PC-9 (cell line): ENCODE measurements at regions not wholly inside any gene's neighbourhood (a gene's known extent, or its start where the extent isn't known, plus 50 kb on each side); places are given as distances from the start of the nearest gene placed in this dataset.

Experiments
- CTCF ChIP-seq: fragments of 200-600 bp; sonication (generic); conservative IDR thresholded peaks from 2 replicates; pipeline ENCODE4 v1.6.1; 2017; ENCODE audit warnings: mixed run types, antibody characterized with exemption, mild to moderate bottlenecking, moderate library complexity
- EZH2 ChIP-seq: fragments of 200-600 bp; sonication (generic); IDR thresholded peaks from 2 replicates; pipeline ENCODE4 v1.8.0; 2017; ENCODE audit warnings: antibody characterized with exemption, low read depth

DNA sequence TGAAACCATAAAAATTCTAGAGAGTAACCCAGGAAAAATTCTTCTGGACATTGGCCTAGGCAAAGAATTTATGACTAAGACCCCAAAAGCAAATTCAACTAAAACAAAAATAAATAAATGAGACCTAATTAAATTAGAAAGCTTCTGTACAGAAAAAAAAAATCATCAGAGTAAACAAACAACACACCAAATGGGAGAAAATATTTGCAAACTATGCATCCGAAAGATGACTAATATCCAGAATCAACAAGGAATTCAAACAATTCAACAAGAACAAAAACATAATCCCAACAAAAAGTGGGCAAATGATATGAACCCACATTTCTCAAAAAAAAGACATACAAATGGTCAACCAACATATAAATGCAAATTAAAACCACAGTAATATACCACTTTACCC lies 242.6 kb upstream of the CDYL start:
- TF ChIP-seq CTCF (no peak), EZH2 (no peak)
